ENCODE measurements at regions not wholly inside any gene's neighbourhood (a gene's known extent, or its start where the extent isn't known, plus 50 kb on each side); places are given as distances from the start of the nearest gene placed in this dataset.
"Not testable (repeated sequence)": the region's sequence is repeated elsewhere in the genome, so short reads cannot be mapped to it uniquely, and the experiment has no call there.

DNA sequence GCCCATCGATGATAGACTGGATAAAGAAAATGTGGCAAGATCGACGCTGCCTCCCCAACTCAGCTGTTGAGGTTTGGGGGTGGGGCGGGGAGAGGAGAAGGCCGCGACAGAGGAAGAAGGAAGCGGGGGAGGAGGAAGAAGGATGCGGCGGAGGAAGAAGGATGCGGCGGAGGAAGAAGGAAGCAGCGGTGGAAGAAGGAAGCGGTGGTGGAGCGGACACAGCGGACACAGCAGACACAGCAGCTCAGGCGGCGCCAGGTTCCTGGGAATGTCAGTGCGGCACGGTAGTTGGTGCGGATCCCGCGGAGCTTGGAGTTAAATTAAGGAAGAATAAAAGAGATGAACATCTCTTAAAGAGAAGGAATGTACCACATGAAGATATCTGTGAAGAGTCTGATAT lies 163.9 kb upstream of the NT5E start:
- intact Hi-C loops (cut with micrococcal nuclease), result no loop called here

GRCh38 chr6:85285114-85285513 lies 164.8 kb upstream of the NT5E start:
- intact Hi-C loops (cut with micrococcal nuclease), result no loop called here

GRCh38 chr6:85283436-85283835 lies 166.4 kb upstream of the NT5E start:
- intact Hi-C loops (cut with micrococcal nuclease), result no loop called here

DNA sequence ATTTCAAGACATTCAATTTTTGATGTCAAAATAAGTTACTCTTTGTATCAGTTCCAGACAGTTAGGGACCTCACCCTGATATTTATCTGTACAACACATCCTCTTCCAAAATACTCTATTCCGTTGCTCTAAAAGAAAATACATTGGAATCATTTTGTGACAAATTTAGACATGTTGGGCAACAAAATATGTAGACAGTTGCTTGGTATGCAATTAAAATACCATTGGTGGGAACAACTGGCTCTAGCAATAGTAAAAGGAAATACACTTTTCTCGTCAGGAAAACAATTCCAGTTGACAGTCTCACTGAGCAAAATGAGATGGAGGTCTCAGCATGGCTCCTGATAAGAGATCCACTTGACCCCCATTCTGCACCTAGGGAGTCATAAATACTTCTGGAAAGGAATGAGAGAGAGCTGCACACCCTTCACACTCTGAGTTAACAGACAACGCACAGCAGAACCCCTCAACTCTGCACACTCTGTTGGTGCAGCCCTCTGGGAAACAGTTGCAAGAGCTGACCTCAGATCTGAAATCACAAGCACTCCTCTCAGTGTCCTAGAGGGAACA lies 171.3 kb upstream of the NT5E start:
- intact Hi-C loops (cut with micrococcal nuclease), result no loop called here

- intact Hi-C loops (cut with micrococcal nuclease), result not testable (repeated sequence)
Measured at GRCh38 chr6:85276026-85276425, 173.9 kb upstream of the NT5E start.

DNA sequence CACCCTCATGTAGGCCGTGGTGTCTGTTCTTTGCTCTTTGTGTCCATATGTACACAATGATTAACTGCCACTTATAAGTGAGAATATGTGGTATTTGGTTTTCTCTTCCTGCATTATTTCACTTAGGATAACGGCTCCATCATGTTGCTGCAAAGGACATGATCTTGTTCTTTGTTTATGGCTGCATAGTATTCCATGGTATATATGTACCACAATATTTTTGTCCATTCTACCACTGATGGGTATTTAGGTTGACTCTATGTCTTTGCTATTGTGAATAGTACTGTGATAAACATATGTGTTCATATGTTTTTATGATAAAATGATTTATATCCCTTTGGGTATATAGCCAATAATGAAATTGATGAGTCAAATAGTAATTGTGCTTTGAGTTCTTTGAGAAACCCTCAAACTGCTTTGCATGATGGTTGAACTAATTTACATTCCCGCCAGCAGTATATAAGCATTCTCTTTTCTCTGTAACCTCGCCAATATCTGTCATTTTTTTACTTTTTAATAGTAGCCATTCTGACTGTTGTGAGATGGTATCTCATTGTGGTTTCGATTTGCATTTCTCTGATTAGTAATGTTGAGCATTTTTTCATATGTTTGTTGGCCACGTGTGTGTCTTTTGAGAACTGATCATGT lies 174.4 kb upstream of the NT5E start:
- intact Hi-C loops (cut with micrococcal nuclease), result no loop called here

DNA sequence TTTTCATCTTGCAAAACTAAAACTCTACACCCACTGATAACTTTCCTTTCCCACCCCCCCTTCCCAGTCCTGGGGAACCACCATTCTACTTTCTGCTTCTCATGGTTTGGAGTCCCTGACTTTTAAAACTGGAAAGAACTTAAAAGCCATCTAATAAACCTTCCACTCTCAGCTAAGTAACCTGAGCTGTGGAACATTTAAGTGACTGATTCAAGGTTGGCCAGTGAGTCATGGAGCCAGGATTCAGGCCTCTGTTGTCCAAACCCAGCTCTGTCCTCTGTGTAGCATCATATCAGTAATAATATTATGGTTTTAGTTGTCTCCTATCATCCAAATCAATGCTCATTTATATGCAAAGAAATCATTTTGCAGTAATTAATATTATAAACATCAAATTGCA lies 176.0 kb upstream of the NT5E start:
- intact Hi-C loops (cut with micrococcal nuclease), result no loop called here

DNA sequence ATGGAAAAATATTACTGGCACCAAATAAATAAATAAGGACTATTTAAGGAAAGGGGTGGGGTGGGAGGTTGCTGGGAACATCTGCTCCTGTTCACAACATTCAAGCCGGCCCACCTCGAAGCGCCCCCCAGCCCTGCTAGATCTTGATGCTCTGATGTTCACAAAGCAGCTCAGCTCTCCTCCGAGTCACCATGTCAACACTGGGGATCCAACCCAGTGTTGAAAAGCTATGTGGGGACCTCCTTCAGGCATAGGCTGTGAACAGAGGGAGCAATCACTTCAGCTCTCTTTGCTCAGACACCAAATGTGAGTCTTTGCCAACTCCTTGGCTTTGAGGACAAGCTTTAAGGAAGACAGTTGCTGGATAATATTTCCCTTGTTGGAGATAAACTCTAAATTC lies 176.8 kb upstream of the NT5E start:
- intact Hi-C loops (cut with micrococcal nuclease), result no loop called here

GRCh38 chr6:85272592-85272991 lies 177.3 kb upstream of the NT5E start:
- intact Hi-C loops (cut with micrococcal nuclease), result no loop called here

- intact Hi-C loops (cut with micrococcal nuclease), result no loop called here
Measured at GRCh38 chr6:85262621-85263020, 187.3 kb upstream of the NT5E start.

GRCh38 chr6:85261271-85261670 lies 188.6 kb upstream of the NT5E start:
- intact Hi-C loops (cut with micrococcal nuclease), result no loop called here

DNA sequence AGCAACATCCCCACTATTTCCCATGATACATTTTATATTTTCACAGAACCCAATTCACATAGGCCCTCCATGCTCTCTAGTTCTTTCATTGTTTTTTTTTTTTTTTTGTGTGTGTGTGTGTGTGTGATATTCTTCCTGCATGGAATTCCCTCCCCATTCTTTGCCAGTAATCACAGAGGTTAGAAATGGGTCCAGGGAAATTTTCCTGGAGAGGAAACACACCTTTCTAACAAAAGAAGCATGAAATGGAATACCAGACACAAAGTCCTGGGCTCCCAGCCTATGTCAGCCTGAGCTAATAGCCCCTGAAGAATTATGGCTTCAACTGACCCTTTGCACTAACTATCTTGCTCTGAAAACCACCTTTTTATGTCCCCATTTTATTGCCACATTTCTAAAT lies 194.2 kb upstream of the NT5E start:
- intact Hi-C loops (cut with micrococcal nuclease), result no loop called here

- intact Hi-C loops (cut with micrococcal nuclease), result no loop called here
Measured at GRCh38 chr6:85252552-85252951, 197.3 kb upstream of the NT5E start.

GRCh38 chr6:85252085-85252484 lies 197.8 kb upstream of the NT5E start:
- intact Hi-C loops (cut with micrococcal nuclease), result no loop called here

- intact Hi-C loops (cut with micrococcal nuclease), result no loop called here
Measured at GRCh38 chr6:85251300-85251699, 198.6 kb upstream of the NT5E start.

GRCh38 chr6:85250586-85251220 lies 199.2 kb upstream of the NT5E start:
- intact Hi-C loops (cut with micrococcal nuclease), result no loop called here

- intact Hi-C loops (cut with micrococcal nuclease), result no loop called here
Measured at GRCh38 chr6:85245004-85245403, 204.9 kb upstream of the NT5E start.

DNA sequence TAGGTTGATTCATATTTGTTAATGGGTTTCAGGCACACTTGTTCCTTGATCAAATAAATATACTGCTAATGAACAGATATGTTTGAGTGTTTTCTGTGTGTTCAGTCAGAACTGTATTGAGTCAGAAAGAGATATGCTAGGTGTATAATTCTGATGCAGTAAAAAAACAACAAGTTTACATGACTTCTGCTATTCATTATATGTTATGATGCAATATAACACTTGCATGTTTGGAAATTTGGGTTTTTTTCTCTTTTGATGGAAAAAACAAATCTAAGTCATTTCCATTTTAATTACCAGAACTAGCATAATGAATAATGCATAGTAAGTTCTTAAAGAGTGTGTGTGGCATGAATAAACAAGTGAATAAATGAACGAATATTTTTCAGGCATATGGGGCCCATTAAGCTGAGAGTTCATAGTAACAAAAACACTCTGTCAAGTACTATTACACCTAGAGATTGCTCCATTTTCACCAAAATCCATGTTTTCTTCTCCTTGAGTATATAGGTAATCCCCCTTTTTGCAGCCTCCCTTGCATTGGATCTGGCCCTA lies 208.3 kb upstream of the NT5E start:
- intact Hi-C loops (cut with micrococcal nuclease), result no loop called here

- intact Hi-C loops (cut with micrococcal nuclease), result no loop called here
Measured at GRCh38 chr6:85240787-85241385, 209.0 kb upstream of the NT5E start.

DNA sequence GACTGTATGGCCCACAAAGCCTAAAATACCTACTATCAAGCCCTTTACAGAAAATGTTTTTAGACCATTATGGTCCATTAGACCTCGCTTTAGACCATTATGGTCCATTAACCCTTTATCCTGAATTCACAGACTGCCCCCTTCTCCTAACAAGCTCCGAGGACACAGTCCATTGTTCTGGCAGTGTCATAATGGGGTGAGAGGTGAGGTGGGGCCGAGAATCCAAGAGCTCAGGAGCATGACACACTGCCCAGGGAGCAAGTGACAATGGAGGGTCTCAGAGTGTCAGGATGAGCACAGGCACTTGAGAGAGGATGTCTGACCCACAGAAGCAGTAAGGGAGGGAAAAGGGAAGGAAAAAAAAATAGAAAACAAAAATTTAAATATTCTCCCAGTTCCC lies 212.4 kb upstream of the NT5E start:
- intact Hi-C loops (cut with micrococcal nuclease), result no loop called here

GRCh38 chr6:85236636-85237035 lies 213.2 kb upstream of the NT5E start:
- intact Hi-C loops (cut with micrococcal nuclease), result no loop called here

DNA sequence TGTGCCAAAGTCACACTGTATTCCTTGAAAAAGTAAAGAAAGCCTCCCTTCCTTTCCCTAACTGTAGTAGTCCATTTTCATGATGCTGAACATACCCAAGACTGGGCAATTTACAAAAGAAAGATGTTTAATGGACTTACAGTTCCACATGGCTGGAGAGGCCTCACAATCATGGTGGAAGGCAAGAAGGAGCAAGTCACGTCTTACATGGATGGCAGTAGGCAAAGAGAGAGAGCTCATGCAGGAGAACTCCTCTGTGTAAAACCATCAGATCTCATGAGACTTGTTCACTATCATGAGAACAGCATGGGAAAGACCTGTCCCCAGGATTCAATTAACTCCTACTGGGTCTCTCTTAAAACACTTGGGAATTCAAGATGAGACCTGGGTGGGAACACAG lies 222.5 kb upstream of the NT5E start:
- intact Hi-C loops (cut with micrococcal nuclease), result not testable (repeated sequence)

Measured in T-helper 2 cell treated with Interferon-gamma antibody and Interleukin-4, amounts not matched to agents 100 ng/mL and 5 ng/mL, for 36 hours (primary cell).